ENCODE measurements at regions not wholly inside any gene's neighbourhood (a gene's known extent, or its start where the extent isn't known, plus 50 kb on each side); places are given as distances from the start of the nearest gene placed in this dataset.

- no peaks in the 10 kb centered on the region for H3K4me1 ChIP-seq (ENCODE audit: insufficient read depth, low read length)
- H3K23ac ChIP-seq (ENCODE audit: insufficient read length, low read depth, low read length): no peak overlapping the region
- H4K5ac ChIP-seq (ENCODE audit: insufficient read length, low read depth, low read length): no peak overlapping the region
- no peak overlapping the region for H2BK5ac ChIP-seq (ENCODE audit: insufficient read length, low read length)
- no peak overlapping the region for H3K14ac ChIP-seq (ENCODE audit: insufficient read depth, low read length)
- no peak overlapping the region for H2BK12ac ChIP-seq (ENCODE audit: insufficient read length, low read depth, low read length)
- no peak overlapping the region for H2AFZ ChIP-seq (ENCODE audit: low read length)
- H2BK120ac ChIP-seq (ENCODE audit: low read depth, low read length, poor library complexity, severe bottlenecking): no peak overlapping the region
- no peaks in the 10 kb centered on the region for H3K79me1 ChIP-seq (ENCODE audit: insufficient read depth, low read depth, low read length, poor library complexity, severe bottlenecking)
- no peak overlapping the region for H2AK5ac ChIP-seq (ENCODE audit: insufficient read length, low read length)
- no peak overlapping the region for H3K56ac ChIP-seq (ENCODE audit: insufficient read length, low read depth, low read length)
- H3K9me3 Mint-ChIP-seq: no peaks in the 10 kb centered on the region
- H2BK20ac ChIP-seq (ENCODE audit: low read depth, low read length, poor library complexity, severe bottlenecking): no peak overlapping the region
- H3K27ac Mint-ChIP-seq: no peak overlapping the region
- no peaks in the 10 kb centered on the region for H3K79me2 ChIP-seq (ENCODE audit: insufficient read depth, low read length)
- H3K18ac ChIP-seq (ENCODE audit: insufficient read length, low read depth, low read length): no peak overlapping the region
- no peak overlapping the region for H3K27ac ChIP-seq (ENCODE audit: insufficient read length, low read depth, low read length)
- no peaks in the 10 kb centered on the region; a peak in 2 of 7 replicates for H3K36me3 Mint-ChIP-seq (ENCODE audit: insufficient read depth in 1 of 3, low read depth in 3 of 3)
- no peak overlapping the region for H3K4me2 ChIP-seq (ENCODE audit: insufficient read depth, insufficient read length, low read length)
- no peaks in the 10 kb centered on the region for H3K4me1 Mint-ChIP-seq
- no peaks in the 10 kb centered on the region for H3K27me3 ChIP-seq (ENCODE audit: insufficient read depth, low read length)
- no peak overlapping the region for H3T11ph ChIP-seq (ENCODE audit: low read length)
- no peak overlapping the region for H4K8ac ChIP-seq (replicated peaks; ENCODE audit: insufficient read length, low read depth, low read length)
- no peak overlapping the region for H4K91ac ChIP-seq (ENCODE audit: insufficient read length, low read depth, low read length)
- H3K4me3 Mint-ChIP-seq: no peak overlapping the region
- H3K4ac ChIP-seq (ENCODE audit: low read depth, low read length): no peak overlapping the region
- WGBS (ENCODE audit: extremely low coverage, insufficient read length, low lambda C conversion rate): no CpG with 5 or more reads among the region's 3 CpGs
- H3K27me3 Mint-ChIP-seq (ENCODE audit: low read depth): no peaks in the 10 kb centered on the region
- H4K20me1 ChIP-seq (ENCODE audit: control insufficient read depth, insufficient read depth, insufficient read length): no peaks in the 10 kb centered on the region
- TF ChIP-seq, protein P1, sequence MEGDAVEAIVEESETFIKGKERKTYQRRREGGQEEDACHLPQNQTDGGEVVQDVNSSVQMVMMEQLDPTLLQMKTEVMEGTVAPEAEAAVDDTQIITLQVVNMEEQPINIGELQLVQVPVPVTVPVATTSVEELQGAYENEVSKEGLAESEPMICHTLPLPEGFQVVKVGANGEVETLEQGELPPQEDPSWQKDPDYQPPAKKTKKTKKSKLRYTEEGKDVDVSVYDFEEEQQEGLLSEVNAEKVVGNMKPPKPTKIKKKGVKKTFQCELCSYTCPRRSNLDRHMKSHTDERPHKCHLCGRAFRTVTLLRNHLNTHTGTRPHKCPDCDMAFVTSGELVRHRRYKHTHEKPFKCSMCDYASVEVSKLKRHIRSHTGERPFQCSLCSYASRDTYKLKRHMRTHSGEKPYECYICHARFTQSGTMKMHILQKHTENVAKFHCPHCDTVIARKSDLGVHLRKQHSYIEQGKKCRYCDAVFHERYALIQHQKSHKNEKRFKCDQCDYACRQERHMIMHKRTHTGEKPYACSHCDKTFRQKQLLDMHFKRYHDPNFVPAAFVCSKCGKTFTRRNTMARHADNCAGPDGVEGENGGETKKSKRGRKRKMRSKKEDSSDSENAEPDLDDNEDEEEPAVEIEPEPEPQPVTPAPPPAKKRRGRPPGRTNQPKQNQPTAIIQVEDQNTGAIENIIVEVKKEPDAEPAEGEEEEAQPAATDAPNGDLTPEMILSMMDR (conservative IDR thresholded peaks at IDR 0.05): no peak
- no peak overlapping the region for H2BK15ac ChIP-seq (ENCODE audit: low read depth, low read length)
- no peaks in the 10 kb centered on the region for H3K9me3 ChIP-seq (ENCODE audit: control insufficient read depth, low read depth, low read length)
- no peaks in the 10 kb centered on the region for H3K23me2 ChIP-seq (ENCODE audit: insufficient read length, low read depth, low read length, poor library complexity, severe bottlenecking)
- no peak overlapping the region for H3K9ac ChIP-seq (ENCODE audit: extremely low read depth, insufficient read length, low read length)
- DNase-seq: no peak
These were observed 1023.5 kb downstream of the PCDH17 start for GRCh38 chr13:58655086-58655485.
